HepG2 (cell line): ENCODE measurements at regions not wholly inside any gene's neighbourhood (a gene's known extent, or its start where the extent isn't known, plus 50 kb on each side); places are given as distances from the start of the nearest gene placed in this dataset.

Source experiments
- FOXM1 ChIP-seq: sonication (generic); formaldehyde crosslinking; IDR thresholded peaks from 2 replicates; pipeline ENCODE4 v1.5.0; 2020; ENCODE audit warnings: missing genetic modification reagents
- ZNF678 ChIP-seq: sonication (generic); formaldehyde crosslinking; IDR thresholded peaks from 2 replicates; pipeline ENCODE4 v1.4.0; 2020; ENCODE audit warnings: mild to moderate bottlenecking, missing genetic modification reagents
- TF ChIP-seq, protein P1 (sequence below): sonication (generic); formaldehyde crosslinking; IDR thresholded peaks from 2 replicates; pipeline ENCODE4 v1.5.0; 2020; ENCODE audit warnings: mild to moderate bottlenecking, missing genetic modification reagents, moderate library complexity

DNA sequence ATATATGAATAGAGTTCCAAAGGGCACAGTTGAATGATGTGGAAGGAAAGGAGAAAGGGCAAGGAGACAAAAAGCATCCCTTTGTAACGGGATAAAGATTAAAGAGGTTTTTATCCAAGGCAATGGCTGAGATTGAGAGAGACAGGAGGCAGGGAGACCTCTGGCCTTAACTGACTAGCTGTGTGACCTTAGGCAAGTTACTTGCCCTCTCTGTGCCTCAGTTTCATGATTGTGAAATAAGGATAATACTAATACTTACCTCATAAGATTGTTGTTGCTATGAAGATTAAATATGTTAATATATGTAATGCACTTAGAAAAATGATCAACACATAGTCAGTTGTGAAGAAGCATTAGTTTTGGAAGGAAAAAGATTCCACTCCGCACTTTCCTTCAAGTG is 130.2 kb upstream of the EEA1 start:
- TF ChIP-seq, protein P1, sequence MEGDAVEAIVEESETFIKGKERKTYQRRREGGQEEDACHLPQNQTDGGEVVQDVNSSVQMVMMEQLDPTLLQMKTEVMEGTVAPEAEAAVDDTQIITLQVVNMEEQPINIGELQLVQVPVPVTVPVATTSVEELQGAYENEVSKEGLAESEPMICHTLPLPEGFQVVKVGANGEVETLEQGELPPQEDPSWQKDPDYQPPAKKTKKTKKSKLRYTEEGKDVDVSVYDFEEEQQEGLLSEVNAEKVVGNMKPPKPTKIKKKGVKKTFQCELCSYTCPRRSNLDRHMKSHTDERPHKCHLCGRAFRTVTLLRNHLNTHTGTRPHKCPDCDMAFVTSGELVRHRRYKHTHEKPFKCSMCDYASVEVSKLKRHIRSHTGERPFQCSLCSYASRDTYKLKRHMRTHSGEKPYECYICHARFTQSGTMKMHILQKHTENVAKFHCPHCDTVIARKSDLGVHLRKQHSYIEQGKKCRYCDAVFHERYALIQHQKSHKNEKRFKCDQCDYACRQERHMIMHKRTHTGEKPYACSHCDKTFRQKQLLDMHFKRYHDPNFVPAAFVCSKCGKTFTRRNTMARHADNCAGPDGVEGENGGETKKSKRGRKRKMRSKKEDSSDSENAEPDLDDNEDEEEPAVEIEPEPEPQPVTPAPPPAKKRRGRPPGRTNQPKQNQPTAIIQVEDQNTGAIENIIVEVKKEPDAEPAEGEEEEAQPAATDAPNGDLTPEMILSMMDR (CRISPR knock-in tag), result no peak
- TF ChIP-seq FOXM1 (CRISPR knock-in tag), result no peak
- TF ChIP-seq ZNF678, result no peak
